SK-N-SH (cell line): ENCODE measurements at regions not wholly inside any gene's neighbourhood (a gene's known extent, or its start where the extent isn't known, plus 50 kb on each side); places are given as distances from the start of the nearest gene placed in this dataset.

ENCODE experiments used
- CTCF ChIA-PET: fragments of 300-600, 350-600 bp; formaldehyde crosslinking; extraction: SDS; loops from one replicate; lab custom pipeline; 2021; lab: Yijun Ruan, JAX
- POLR2A ChIA-PET: fragments of 350-600 bp; sonication (Branson Sonifier 250); formaldehyde crosslinking; extraction: SDS; loops from one replicate; lab custom pipeline; 2020; ENCODE audit warnings: antibody characterized with exemption, inconsistent platforms; lab: Yijun Ruan, JAX
- DNase-seq: peaks from one replicate; pipeline ENCODE4 v3.0.0; 2012
- H2AFZ ChIP-seq: fragments of 200-600 bp; sonication (generic); 2 replicates; pipeline ENCODE4 v1.8.1; 2016; ENCODE audit warnings: antibody characterized with exemption, mild to moderate bottlenecking, low read depth
- H3F3A ChIP-seq: fragments of 200-600 bp; sonication (generic); replicated peaks from 2 replicates; pipeline ENCODE3; 2016; ENCODE audit warnings: antibody characterized with exemption, mild to moderate bottlenecking; ENCODE audit not compliant: insufficient read depth
- H3K27ac ChIP-seq, 2 experiments: fragments of 200-500 bp in 1 of 2; fragments of 200-600 bp in 1 of 2; sonication (Bioruptor generic) in 1 of 2; sonication (generic), shearing (Covaris generic) in 1 of 2; 2 replicates each; pipeline versions ENCODE4 v1.5.1 to v1.6.1; 2014 to 2016; ENCODE audit warnings: low read depth in 2 of 2, inconsistent platforms in 1 of 2, low read length in 1 of 2, mild to moderate bottlenecking in 1 of 2, mixed read lengths in 1 of 2
- H3K27me3 ChIP-seq: fragments of 200-600 bp; sonication (generic), shearing (Covaris generic); 2 replicates; pipeline ENCODE4 v1.6.1; 2016; ENCODE audit warnings: mixed run types; ENCODE audit not compliant: insufficient read depth
- H3K36me3 ChIP-seq, 2 experiments: fragments of 200-500 bp in 1 of 2; fragments of 200-600 bp in 1 of 2; sonication (Bioruptor generic) in 1 of 2; sonication (generic) in 1 of 2; replicated peaks in 1 of 2; 2 replicates each; pipeline versions ENCODE3 to v1.5.1; 2014 to 2016; ENCODE audit warnings: low read length in 1 of 2, mild to moderate bottlenecking in 1 of 2; ENCODE audit not compliant: insufficient read depth in 2 of 2, control insufficient read depth in 1 of 2
- H3K4me1 ChIP-seq, 2 experiments: fragments of 200-500 bp in 1 of 2; fragments of 200-600 bp in 1 of 2; sonication (Bioruptor generic) in 1 of 2; sonication (generic), shearing (Covaris generic) in 1 of 2; 2 replicates each; pipeline versions ENCODE4 v1.5.1 to v1.6.1; 2014 to 2016; ENCODE audit warnings: low read depth in 1 of 2, low read length in 1 of 2, mixed run types in 1 of 2; ENCODE audit not compliant: insufficient read depth in 2 of 2, control insufficient read depth in 1 of 2
- H3K4me2 ChIP-seq: fragments of 200-600 bp; sonication (generic), shearing (Covaris generic); 2 replicates; pipeline ENCODE4 v1.6.1; 2017; ENCODE audit warnings: mixed run types
- H3K4me3 ChIP-seq, 2 experiments: fragments of 200-500 bp in 1 of 2; fragments of 200-600 bp in 1 of 2; sonication (Bioruptor generic) in 1 of 2; sonication (generic), shearing (Covaris generic) in 1 of 2; 2 replicates each; pipeline versions ENCODE4 v1.5.1 to v1.8.1; 2014 to 2016; ENCODE audit warnings: low read depth in 2 of 2, inconsistent platforms in 1 of 2, low read length in 1 of 2, mild to moderate bottlenecking in 1 of 2, mixed read lengths in 1 of 2, moderate library complexity in 1 of 2
- H3K79me2 ChIP-seq: fragments of 200-600 bp; sonication (generic); 2 replicates; pipeline ENCODE4 v1.8.1; 2017; ENCODE audit warnings: mild to moderate bottlenecking; ENCODE audit not compliant: insufficient read depth
- H3K9ac ChIP-seq: fragments of 200-600 bp; sonication (generic); 2 replicates; pipeline ENCODE4 v1.6.1; 2017; ENCODE audit warnings: mixed run types
- H3K9me2 ChIP-seq: fragments of 200-600 bp; sonication (generic); 2 replicates; pipeline ENCODE4 v1.6.1; 2017; ENCODE audit warnings: mixed run types
- H3K9me3 ChIP-seq: fragments of 200-600 bp; sonication (generic); 2 replicates; pipeline ENCODE4 v1.6.1; 2017; ENCODE audit warnings: mixed run types, mild to moderate bottlenecking, moderate library complexity
- H4K20me1 ChIP-seq: fragments of 200-600 bp; sonication (generic); 2 replicates; pipeline ENCODE4 v1.6.1; 2017; ENCODE audit warnings: mild to moderate bottlenecking, mixed run types; ENCODE audit not compliant: insufficient read depth
- FOSL2 ChIP-seq: IDR thresholded peaks from 2 replicates; pipeline ENCODE4 v1.4.0; 2012; ENCODE audit warnings: low read depth, mild to moderate bottlenecking, moderate library complexity, borderline replicate concordance
- FOXJ3 ChIP-seq: sonication (generic); formaldehyde crosslinking; IDR thresholded peaks from 2 replicates; pipeline ENCODE4 v1.5.1; 2020; ENCODE audit warnings: mild to moderate bottlenecking, missing genetic modification reagents
- GABPA ChIP-seq: IDR thresholded peaks from 2 replicates; pipeline ENCODE4 v1.4.0; 2012; ENCODE audit warnings: low read depth, mild to moderate bottlenecking
- NFIC ChIP-seq: IDR thresholded peaks from 2 replicates; pipeline ENCODE4 v1.4.0; 2012; ENCODE audit warnings: borderline replicate concordance
- POLR2AphosphoS5 ChIP-seq: IDR thresholded peaks from 2 replicates; pipeline ENCODE4 v1.6.1; 2012; ENCODE audit warnings: low read depth, low read length
- REST ChIP-seq: IDR thresholded peaks from 2 replicates; pipeline ENCODE4 v1.6.1; 2012; ENCODE audit warnings: mild to moderate bottlenecking, low read depth, low read length, moderate library complexity
- SMC3 ChIP-seq: IDR thresholded peaks from 2 replicates; pipeline ENCODE4 v1.6.1; 2012; ENCODE audit warnings: low read depth, low read length, improper control_type of control experiment
- TAF1 ChIP-seq: IDR thresholded peaks from 2 replicates; pipeline ENCODE4 v1.6.1; 2012; ENCODE audit warnings: low read depth, mild to moderate bottlenecking, low read length, moderate library complexity, borderline replicate concordance
- TCF12 ChIP-seq: IDR thresholded peaks from 2 replicates; pipeline ENCODE4 v1.4.0; 2012
- USF2 ChIP-seq: fragments of 150-350 bp; IDR thresholded peaks from 2 replicates; pipeline ENCODE4 v1.6.1; 2017; ENCODE audit warnings: antibody characterized with exemption, low read length, low read depth, borderline replicate concordance
- YY1 ChIP-seq: IDR thresholded peaks from 2 replicates; pipeline ENCODE4 v1.4.0; 2012; ENCODE audit warnings: low read depth, mild to moderate bottlenecking
- WGBS: methylation state at CpG from one replicate; pipeline ENCODE4 v1.1.6; 2017; ENCODE audit warnings: low lambda C conversion rate; 5-methylcytosine and 5-hydroxymethylcytosine counted together

GRCh38 chr4:181793096-181793495 is 450.1 kb upstream of the TENM3 start:
- H4K20me1 ChIP-seq: no peaks in the 10 kb centered on the region
- no peak overlapping the region for H3K4me3 ChIP-seq
- H3K27me3 ChIP-seq: no peaks in the 10 kb centered on the region
- CTCF ChIA-PET: interaction anchor here (1.2 kb wide), 1 partner anchor 12 kb away, joined by 3 read pairs; no protein-coding TSS in a partner anchor
- no peaks in the 10 kb centered on the region for H3K4me1 ChIP-seq
- TF ChIP-seq TAF1 (no peak), TCF12 (no peak), GABPA (no peak), FOSL2 (no peak), POLR2AphosphoS5 (no peak), NFIC (no peak)
- H3K9me3 ChIP-seq: peaks cover 6% of the 10 kb centered on the region; the same call in 1 of the 2 replicates
- H3F3A ChIP-seq: no peaks in the 10 kb centered on the region
- no peaks in the 10 kb centered on the region for H3K36me3 ChIP-seq
- no peak overlapping the region for H3K27ac ChIP-seq
- no peaks in the 10 kb centered on the region for H3K79me2 ChIP-seq
- 78% methylated on average over 4 of the region's 6 CpGs for WGBS
- H3K4me2 ChIP-seq: no peak overlapping the region
- POLR2A ChIA-PET: no interaction called here
- no peak overlapping the region for H2AFZ ChIP-seq
- H3K9ac ChIP-seq: no peak overlapping the region
- H3K9me2 ChIP-seq: no peaks in the 10 kb centered on the region
- DNase-seq: no peak

GRCh38 chr4:181796502-181796901 is 446.7 kb upstream of the TENM3 start:
- peaks cover 6% of the 10 kb centered on the region; the same call in 1 of the 2 replicates for H3K9me3 ChIP-seq
- TF ChIP-seq FOXJ3 (no peak), USF2 (no peak), YY1 (no peak), SMC3 (no peak), REST (no peak)
- no peak overlapping the region for H2AFZ ChIP-seq
- H3K4me1 ChIP-seq: no peaks in the 10 kb centered on the region
- H3F3A ChIP-seq: no peaks in the 10 kb centered on the region
- no peaks in the 10 kb centered on the region for H3K36me3 ChIP-seq
- no peak overlapping the region for H3K27ac ChIP-seq
- ChIA-PET CTCF (no interaction called here), POLR2A (no interaction called here)
- DNase-seq: no peak
- H3K79me2 ChIP-seq: no peaks in the 10 kb centered on the region
- H3K4me3 ChIP-seq: no peak overlapping the region
- no peaks in the 10 kb centered on the region for H4K20me1 ChIP-seq
- H3K9me2 ChIP-seq: no peaks in the 10 kb centered on the region
- no peaks in the 10 kb centered on the region for H3K27me3 ChIP-seq
- no peak overlapping the region for H3K4me2 ChIP-seq
- no peak overlapping the region for H3K9ac ChIP-seq
- WGBS: 56% methylated on average over 6 of the region's 8 CpGs
